NT2/D1 (cell line): ENCODE measurements at regions not wholly inside any gene's neighbourhood (a gene's known extent, or its start where the extent isn't known, plus 50 kb on each side); places are given as distances from the start of the nearest gene placed in this dataset.

ENCODE experiments used
- YY1 ChIP-seq: IDR thresholded peaks from 2 replicates; pipeline ENCODE4 v1.6.1; 2011; ENCODE audit not compliant: insufficient read length, insufficient read depth
- ZNF274 ChIP-seq: IDR thresholded peaks from 2 replicates; pipeline ENCODE4 v1.6.1; 2011; ENCODE audit warnings: mild to moderate bottlenecking, low read depth, low read length

DNA sequence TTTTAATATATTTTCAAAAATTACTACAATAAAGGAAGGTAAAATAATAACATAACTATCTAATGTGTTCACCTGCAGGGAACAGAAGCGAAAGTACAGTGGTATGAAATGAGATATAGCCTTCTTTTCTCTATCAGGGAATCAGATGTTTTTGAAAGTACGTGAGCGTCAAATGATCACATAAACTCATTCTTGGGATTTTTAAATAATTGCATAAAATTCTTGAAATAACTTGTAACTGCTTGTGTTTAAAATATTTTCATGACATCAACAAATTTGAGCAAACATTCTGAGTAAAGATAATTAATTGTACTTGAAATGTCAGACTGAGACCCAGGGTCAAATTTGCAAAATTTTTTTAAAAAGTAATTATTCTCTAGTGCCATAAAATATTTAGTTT lies 193.5 kb upstream of the NEIL3 start:
- TF ChIP-seq YY1 = no peak
- no peak for TF ChIP-seq ZNF274
